CD4-positive, alpha-beta T cell (primary cell): ENCODE measurements at regions not wholly inside any gene's neighbourhood (a gene's known extent, or its start where the extent isn't known, plus 50 kb on each side); places are given as distances from the start of the nearest gene placed in this dataset.

Experiments used
- ATAC-seq: fragments of 200-7000 bp; cut with Tn5 transposase; one replicate; pipeline ENCODE4 v1.10.0; 2022; ENCODE audit warnings: mild to moderate bottlenecking; ENCODE audit not compliant: poor library complexity
- CTCF ChIA-PET: fragments of 350-600 bp; sonication (Branson Sonifier 250); formaldehyde crosslinking; loops from one replicate; lab custom pipeline; 2021; ENCODE audit warnings: antibody characterized with exemption, inconsistent platforms; lab: Charles Lee
- POLR2A ChIA-PET: fragments of 350-600 bp; sonication (Branson Sonifier 250); formaldehyde crosslinking; loops from one replicate; lab custom pipeline; 2021; ENCODE audit warnings: antibody characterized with exemption, inconsistent platforms; lab: Charles Lee
- DNase-seq, 14 experiments: peaks; one replicate each; pipeline ENCODE4 v3.0.0-alpha.2; 2013 to 2020; ENCODE audit warnings: mixed read lengths in 2 of 14
- H3K27ac ChIP-seq, 2 donors: one replicate each; pipeline versions ENCODE4 v1.5.1 to v1.7.0; 2013; ENCODE audit warnings: low read length in 2 of 2, low read depth in 1 of 2, mild to moderate bottlenecking in 1 of 2
- H3K27me3 ChIP-seq, 2 experiments: 1 replicate in 1 of 2; 2 replicates in 1 of 2; pipeline versions ENCODE4 v1.6.1 to v1.7.0; 2013; ENCODE audit warnings: low read length in 2 of 2, control low read depth in 1 of 2, mild to moderate bottlenecking in 1 of 2, moderate library complexity in 1 of 2; ENCODE audit not compliant: insufficient read depth in 2 of 2, control insufficient read depth in 1 of 2
- H3K36me3 ChIP-seq: one replicate; pipeline ENCODE4 v1.6.1; 2013; ENCODE audit warnings: low read length, control low read depth; ENCODE audit not compliant: insufficient read depth
- H3K4me1 ChIP-seq: one replicate; pipeline ENCODE4 v1.6.1; 2013; ENCODE audit warnings: low read length, control low read depth; ENCODE audit not compliant: insufficient read depth
- H3K4me3 ChIP-seq: one replicate; pipeline ENCODE4 v1.5.1; 2013; ENCODE audit warnings: mild to moderate bottlenecking, low read length, moderate library complexity
- H3K9me3 ChIP-seq, 2 experiments: 1 replicate in 1 of 2; 2 replicates in 1 of 2; pipeline versions ENCODE4 v1.6.1 to v1.7.0; 2013; ENCODE audit warnings: low read length in 2 of 2, mild to moderate bottlenecking in 2 of 2, control low read depth in 1 of 2, moderate library complexity in 1 of 2; ENCODE audit not compliant: control insufficient read depth in 1 of 2, insufficient read depth in 1 of 2
- H3K27ac Mint-ChIP-seq: one replicate; pipeline ENCODE4 v1.8.0; 2020; ENCODE audit warnings: mixed read lengths
- H3K27me3 Mint-ChIP-seq: one replicate; pipeline ENCODE4 v1.8.0; 2021; ENCODE audit warnings: mixed read lengths
- H3K36me3 Mint-ChIP-seq: one replicate; pipeline ENCODE4 v1.8.0; 2021; ENCODE audit warnings: low read depth, mixed read lengths
- H3K4me1 Mint-ChIP-seq: one replicate; pipeline ENCODE4 v1.8.0; 2021; ENCODE audit warnings: low read depth, mixed read lengths
- H3K4me3 Mint-ChIP-seq: one replicate; pipeline ENCODE4 v1.8.0; 2020; ENCODE audit warnings: mild to moderate bottlenecking, mixed read lengths
- H3K9me3 Mint-ChIP-seq: one replicate; pipeline ENCODE4 v1.8.0; 2020; ENCODE audit warnings: mixed read lengths
- CTCF ChIP-seq: fragments of 200-600 bp; IDR thresholded peaks from one replicate; pipeline ENCODE4 v1.8.0; 2022; ENCODE audit warnings: antibody characterized with exemption, mild to moderate bottlenecking
- intact Hi-C, 2 experiments: fragments of 100-400 bp; cut with DNase I in 1 of 2; cut with micrococcal nuclease in 1 of 2; formaldehyde crosslinking; loops; one replicate each; pipeline versions ENCODE4 v1.15.1 to v1.9.0; 2023 to 2025; cut with DNase I, micrococcal nuclease

GRCh38 chr9:23979491-23979890 is 153.5 kb upstream of the ELAVL2 start:
- intact Hi-C loops, result no loop called here
- no peak for TF ChIP-seq CTCF
- Mint-ChIP-seq H3K4me3 (no peak overlapping the region), H3K36me3 (no peaks in the 10 kb centered on the region), H3K27ac (no peak overlapping the region), H3K27me3 (no peaks in the 10 kb centered on the region), H3K9me3 (peaks cover 18% of the 10 kb centered on the region), H3K4me1 (no peaks in the 10 kb centered on the region)
- no peaks in the 10 kb centered on the region for H3K4me1 ChIP-seq
- no peak overlapping the region for H3K4me3 ChIP-seq
- no peaks in the 10 kb centered on the region for H3K36me3 ChIP-seq
- no peaks in the 10 kb centered on the region for H3K27me3 ChIP-seq
- ChIA-PET POLR2A (no interaction called here), CTCF (no interaction called here)
- DNase-seq (no peak), ATAC-seq (no peak)
- H3K9me3 ChIP-seq, result peaks cover 0 to 4% of the 10 kb centered on the region in 2 experiments
- H3K27ac ChIP-seq, result no peak overlapping the region

- intact Hi-C loops, result no loop called here
- H3K36me3 ChIP-seq, result no peaks in the 10 kb centered on the region
- H3K9me3 ChIP-seq, result peaks cover 0 to 13% of the 10 kb centered on the region in 2 experiments
- H3K4me3 ChIP-seq, result no peak overlapping the region
- H3K27ac ChIP-seq, result no peak overlapping the region
- no peak for ATAC-seq
- Mint-ChIP-seq H3K27me3 (no peaks in the 10 kb centered on the region), H3K4me3 (no peak overlapping the region), H3K4me1 (no peaks in the 10 kb centered on the region), H3K36me3 (no peaks in the 10 kb centered on the region), H3K27ac (no peak overlapping the region), H3K9me3 (peaks cover 12% of the 10 kb centered on the region)
- DNase-seq, result no peak
- H3K27me3 ChIP-seq, result no peaks in the 10 kb centered on the region
- TF ChIP-seq CTCF, result no peak
- CTCF ChIA-PET, result no interaction called here
- POLR2A ChIA-PET, result no interaction called here
- no peaks in the 10 kb centered on the region for H3K4me1 ChIP-seq
Observed at GRCh38 chr9:23962101-23962500, 136.1 kb upstream of the ELAVL2 start.

- H3K4me1 ChIP-seq, result no peaks in the 10 kb centered on the region
- H3K4me3 ChIP-seq, result no peak overlapping the region
- Mint-ChIP-seq H3K9me3 (peaks cover 2% of the 10 kb centered on the region), H3K27ac (no peak overlapping the region), H3K4me3 (no peak overlapping the region), H3K36me3 (no peaks in the 10 kb centered on the region), H3K27me3 (no peaks in the 10 kb centered on the region), H3K4me1 (no peaks in the 10 kb centered on the region)
- POLR2A ChIA-PET, result no interaction called here
- peaks cover 8 to 24% of the 10 kb centered on the region in 2 experiments for H3K9me3 ChIP-seq
- CTCF ChIA-PET, result no interaction called here
- DNase-seq, result no peak
- H3K27ac ChIP-seq, result no peak overlapping the region
- no peaks in the 10 kb centered on the region for H3K36me3 ChIP-seq
- H3K27me3 ChIP-seq, result no peaks in the 10 kb centered on the region
- intact Hi-C loops, result loop anchor here in 1 of 2 experiments (10.0 kb wide), 1 partner anchor 1909 kb away; no protein-coding TSS in a partner anchor
- no peak for TF ChIP-seq CTCF
- no peak for ATAC-seq
Observed at GRCh38 chr9:23945897-23946296, 119.9 kb upstream of the ELAVL2 start.
